ENCODE measurements at regions not wholly inside any gene's neighbourhood (a gene's known extent, or its start where the extent isn't known, plus 50 kb on each side); places are given as distances from the start of the nearest gene placed in this dataset.

DNA sequence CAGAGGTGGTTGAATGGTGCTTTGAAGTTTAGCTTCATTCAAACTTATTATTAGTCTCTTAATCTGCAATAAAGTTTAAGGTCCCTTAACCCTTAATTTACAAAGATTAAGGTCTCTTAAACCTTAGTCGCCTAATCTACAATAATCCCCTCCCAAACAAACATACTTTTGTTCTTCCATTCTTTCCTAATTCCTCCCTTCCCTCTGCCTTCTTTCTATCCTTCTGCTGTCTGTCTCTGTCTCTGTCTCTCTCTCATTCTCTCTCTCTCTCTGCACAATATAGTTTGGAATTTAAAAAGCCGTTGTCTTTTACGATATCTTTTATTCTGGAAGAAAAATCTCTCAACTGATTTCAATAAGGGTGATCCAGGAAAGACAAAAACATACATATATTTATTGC, 1096.8 kb upstream of the ATXN8OS start:
- TF ChIP-seq CTCF (IDR thresholded peaks at IDR 0.05; ENCODE audit: unreplicated experiment in 3 of 3), result no peak
- Mint-ChIP-seq H3K4me1 (no peaks in the 10 kb centered on the region), H3K36me3 (ENCODE audit: low read depth) (no peaks in the 10 kb centered on the region), H3K9me3 (no peaks in the 10 kb centered on the region), H3K27ac (no peak overlapping the region), H3K4me3 (no peak overlapping the region), H3K27me3 (ENCODE audit: low read depth) (no peaks in the 10 kb centered on the region)

DNA sequence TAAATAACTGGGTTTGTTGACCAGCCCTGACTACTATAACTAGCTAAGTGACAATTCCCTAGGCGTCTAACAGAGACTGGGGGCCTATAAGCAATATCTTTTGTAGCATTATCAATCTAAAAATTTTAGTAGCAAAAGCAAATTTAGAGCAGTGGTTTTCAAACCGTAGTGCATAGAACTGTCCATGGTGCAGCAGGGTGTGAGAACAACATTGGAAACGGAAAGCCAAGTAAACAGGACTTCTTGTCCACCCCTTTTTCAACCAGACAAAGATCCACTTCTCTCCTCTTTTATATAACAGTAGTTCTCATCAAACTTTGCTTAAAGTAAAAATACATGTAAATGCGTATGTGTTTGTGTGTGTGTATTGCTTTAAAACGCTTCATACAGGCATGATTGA, 1099.1 kb upstream of the ATXN8OS start:
- Mint-ChIP-seq H3K27ac (no peak overlapping the region), H3K4me3 (no peak overlapping the region), H3K4me1 (no peaks in the 10 kb centered on the region), H3K27me3 (ENCODE audit: low read depth) (no peaks in the 10 kb centered on the region), H3K36me3 (ENCODE audit: low read depth) (no peaks in the 10 kb centered on the region), H3K9me3 (no peaks in the 10 kb centered on the region)
- no peak for TF ChIP-seq CTCF (IDR thresholded peaks at IDR 0.05; ENCODE audit: unreplicated experiment in 3 of 3)

- H3K27me3 Mint-ChIP-seq (ENCODE audit: low read depth), result no peaks in the 10 kb centered on the region
- H3K4me1 Mint-ChIP-seq, result no peaks in the 10 kb centered on the region
- peaks cover 17% of the 10 kb centered on the region for H3K9me3 Mint-ChIP-seq
- no peak for TF ChIP-seq CTCF (IDR thresholded peaks at IDR 0.05; ENCODE audit: unreplicated experiment in 3 of 3)
- H3K4me3 Mint-ChIP-seq, result no peak overlapping the region
- no peak overlapping the region for H3K27ac Mint-ChIP-seq
- H3K36me3 Mint-ChIP-seq (ENCODE audit: low read depth), result no peaks in the 10 kb centered on the region
These were observed 1109.6 kb upstream of the ATXN8OS start for GRCh38 chr13:68998056-68998455.

DNA sequence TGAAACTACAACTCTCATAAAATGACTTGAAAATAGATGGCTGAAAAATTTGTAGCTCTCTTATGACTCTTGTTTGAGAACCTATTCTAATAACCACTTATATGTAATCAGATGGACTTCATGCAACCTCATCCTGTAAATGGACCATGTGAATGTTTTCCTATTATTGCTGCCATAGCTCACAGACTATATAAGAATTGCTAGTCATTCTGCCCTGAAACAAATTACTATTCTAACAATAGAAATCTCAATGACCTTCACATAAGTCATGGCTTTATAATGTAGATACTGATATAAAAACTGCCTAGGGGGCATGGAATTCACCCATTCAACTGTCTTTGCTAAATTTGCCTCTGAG, 1111.0 kb upstream of the ATXN8OS start:
- H3K27me3 Mint-ChIP-seq (ENCODE audit: low read depth), result no peaks in the 10 kb centered on the region
- no peak overlapping the region for H3K27ac Mint-ChIP-seq
- no peak overlapping the region for H3K4me3 Mint-ChIP-seq
- TF ChIP-seq CTCF (IDR thresholded peaks at IDR 0.05; ENCODE audit: unreplicated experiment in 3 of 3), result no peak
- H3K9me3 Mint-ChIP-seq, result peaks cover 14% of the 10 kb centered on the region
- no peaks in the 10 kb centered on the region for H3K4me1 Mint-ChIP-seq
- H3K36me3 Mint-ChIP-seq (ENCODE audit: low read depth), result no peaks in the 10 kb centered on the region

- Mint-ChIP-seq H3K36me3 (ENCODE audit: low read depth) (no peaks in the 10 kb centered on the region), H3K27ac (no peak overlapping the region), H3K27me3 (ENCODE audit: low read depth) (no peaks in the 10 kb centered on the region), H3K9me3 (peaks cover 10% of the 10 kb centered on the region), H3K4me3 (no peak overlapping the region), H3K4me1 (no peaks in the 10 kb centered on the region)
- no peak for TF ChIP-seq CTCF (IDR thresholded peaks at IDR 0.05; ENCODE audit: unreplicated experiment in 3 of 3)
These were observed 1111.5 kb upstream of the ATXN8OS start for GRCh38 chr13:68995972-68996667.

DNA sequence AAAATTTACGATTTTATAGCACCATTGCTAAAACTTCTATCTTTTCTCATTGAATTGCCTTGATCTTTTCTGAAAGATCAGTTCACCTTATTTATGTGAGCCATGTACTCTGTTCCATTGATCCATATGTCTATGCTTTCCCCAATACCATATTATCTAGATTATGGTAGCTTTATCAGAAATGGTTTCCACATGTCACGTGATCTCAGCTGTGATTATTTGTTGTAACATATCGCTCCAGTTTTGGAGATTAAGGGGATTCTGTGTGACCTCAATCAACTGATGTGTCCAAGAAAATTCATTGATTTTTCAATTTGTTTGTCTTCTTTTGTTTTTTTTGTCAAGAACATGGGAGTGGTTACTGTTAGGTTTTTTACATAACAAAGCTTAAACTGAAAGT, 1114.5 kb upstream of the ATXN8OS start:
- no peak for TF ChIP-seq CTCF (IDR thresholded peaks at IDR 0.05; ENCODE audit: unreplicated experiment in 3 of 3)
- Mint-ChIP-seq H3K4me1 (no peaks in the 10 kb centered on the region), H3K27ac (no peak overlapping the region), H3K36me3 (ENCODE audit: low read depth) (no peaks in the 10 kb centered on the region), H3K9me3 (no peaks in the 10 kb centered on the region), H3K4me3 (no peak overlapping the region), H3K27me3 (ENCODE audit: low read depth) (no peaks in the 10 kb centered on the region)

Measured in nephron (organoid).